ENCODE measurements at regions not wholly inside any gene's neighbourhood (a gene's known extent, or its start where the extent isn't known, plus 50 kb on each side); places are given as distances from the start of the nearest gene placed in this dataset.

- H3K4me3 ChIP-seq = no peak overlapping the region
- TF ChIP-seq CTCF (IDR thresholded peaks at IDR 0.05) = no peak
These were observed 231.7 kb downstream of the TRIB2 start for GRCh38 chr2:12948231-12948960.

GRCh38 chr2:12948961-12949353 lies 232.2 kb downstream of the TRIB2 start:
- H3K27me3 ChIP-seq (ENCODE audit: low read depth) = no peaks in the 10 kb centered on the region
- H3K36me3 ChIP-seq = no peaks in the 10 kb centered on the region
- no peak for DNase-seq
- intact Hi-C loops (cut with DNase I) = no loop called here
- no peak for ATAC-seq
- H3K4me3 ChIP-seq = no peak overlapping the region
- no peaks in the 10 kb centered on the region for H3K9me3 ChIP-seq
- no peaks in the 10 kb centered on the region for H3K4me1 ChIP-seq
- no peak overlapping the region for H3K27ac ChIP-seq
- no peak for TF ChIP-seq CTCF (IDR thresholded peaks at IDR 0.05)

More at GRCh38 chr2:12948231-12948960, 231.7 kb downstream of the TRIB2 start:
- Histone ChIP-seq H3K36me3 (no peaks in the 10 kb centered on the region), H3K27ac (no peak overlapping the region), H3K9me3 (no peaks in the 10 kb centered on the region), H3K27me3 (ENCODE audit: low read depth) (no peaks in the 10 kb centered on the region), H3K4me1 (no peaks in the 10 kb centered on the region)
- peak in 1 of 2 donors; percentile 43 for ATAC-seq
- intact Hi-C loops (cut with DNase I) = no loop called here
- no peak for DNase-seq

GRCh38 chr2:12949406-12949805 lies 232.7 kb downstream of the TRIB2 start:
- ATAC-seq = no peak
- no peak for TF ChIP-seq CTCF (IDR thresholded peaks at IDR 0.05)
- intact Hi-C loops (cut with DNase I) = no loop called here

GRCh38 chr2:12950174-12950573 lies 233.4 kb downstream of the TRIB2 start:
- ATAC-seq (no peak), DNase-seq (no peak)
- Histone ChIP-seq H3K4me3 (no peak overlapping the region), H3K4me1 (no peaks in the 10 kb centered on the region), H3K27ac (no peak overlapping the region), H3K27me3 (ENCODE audit: low read depth) (no peaks in the 10 kb centered on the region), H3K9me3 (no peaks in the 10 kb centered on the region), H3K36me3 (no peaks in the 10 kb centered on the region)
- intact Hi-C loops (cut with DNase I) = no loop called here
- TF ChIP-seq CTCF (IDR thresholded peaks at IDR 0.05) = no peak

More at GRCh38 chr2:12949406-12949805, 232.7 kb downstream of the TRIB2 start:
- Histone ChIP-seq H3K9me3 (no peaks in the 10 kb centered on the region), H3K36me3 (no peaks in the 10 kb centered on the region), H3K27ac (no peak overlapping the region), H3K4me1 (no peaks in the 10 kb centered on the region), H3K4me3 (no peak overlapping the region), H3K27me3 (ENCODE audit: low read depth) (no peaks in the 10 kb centered on the region)
- DNase-seq = no peak

- TF ChIP-seq CTCF (IDR thresholded peaks at IDR 0.05) = no peak
- Histone ChIP-seq H3K27me3 (ENCODE audit: low read depth) (no peaks in the 10 kb centered on the region), H3K4me3 (no peak overlapping the region), H3K9me3 (no peaks in the 10 kb centered on the region), H3K36me3 (no peaks in the 10 kb centered on the region), H3K27ac (no peak overlapping the region), H3K4me1 (no peaks in the 10 kb centered on the region)
- no peak for DNase-seq
- intact Hi-C loops (cut with DNase I) = no loop called here
- ATAC-seq = no peak
These were observed 234.4 kb downstream of the TRIB2 start for GRCh38 chr2:12950957-12951656.

All from lower lobe of right lung (tissue), 2 donors.